ENCODE measurements at regions not wholly inside any gene's neighbourhood (a gene's known extent, or its start where the extent isn't known, plus 50 kb on each side); places are given as distances from the start of the nearest gene placed in this dataset.

- TF ChIP-seq, protein P1, sequence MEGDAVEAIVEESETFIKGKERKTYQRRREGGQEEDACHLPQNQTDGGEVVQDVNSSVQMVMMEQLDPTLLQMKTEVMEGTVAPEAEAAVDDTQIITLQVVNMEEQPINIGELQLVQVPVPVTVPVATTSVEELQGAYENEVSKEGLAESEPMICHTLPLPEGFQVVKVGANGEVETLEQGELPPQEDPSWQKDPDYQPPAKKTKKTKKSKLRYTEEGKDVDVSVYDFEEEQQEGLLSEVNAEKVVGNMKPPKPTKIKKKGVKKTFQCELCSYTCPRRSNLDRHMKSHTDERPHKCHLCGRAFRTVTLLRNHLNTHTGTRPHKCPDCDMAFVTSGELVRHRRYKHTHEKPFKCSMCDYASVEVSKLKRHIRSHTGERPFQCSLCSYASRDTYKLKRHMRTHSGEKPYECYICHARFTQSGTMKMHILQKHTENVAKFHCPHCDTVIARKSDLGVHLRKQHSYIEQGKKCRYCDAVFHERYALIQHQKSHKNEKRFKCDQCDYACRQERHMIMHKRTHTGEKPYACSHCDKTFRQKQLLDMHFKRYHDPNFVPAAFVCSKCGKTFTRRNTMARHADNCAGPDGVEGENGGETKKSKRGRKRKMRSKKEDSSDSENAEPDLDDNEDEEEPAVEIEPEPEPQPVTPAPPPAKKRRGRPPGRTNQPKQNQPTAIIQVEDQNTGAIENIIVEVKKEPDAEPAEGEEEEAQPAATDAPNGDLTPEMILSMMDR (IDR thresholded peaks at IDR 0.05) = no peak
- intact Hi-C loops (cut with DNase I, micrococcal nuclease) = no loop called here
- DNase-seq = no peak
- Histone ChIP-seq H3K4me3 (no peak overlapping the region), H3K4me1 (ENCODE audit: low read depth) (no peaks in the 10 kb centered on the region), H3K36me3 (ENCODE audit: low read depth) (no peaks in the 10 kb centered on the region), H3K9me3 (peaks cover 34% of the 10 kb centered on the region)
- no peak for ATAC-seq
These were observed 2028.7 kb downstream of the NCAM2 start for GRCh38 chr21:23026878-23027277.

GRCh38 chr21:23039846-23040245, 2041.6 kb downstream of the NCAM2 start:
- intact Hi-C loops (cut with DNase I, micrococcal nuclease) = no loop called here
- no peak for DNase-seq
- Histone ChIP-seq H3K9me3 (peaks cover 40% of the 10 kb centered on the region), H3K36me3 (ENCODE audit: low read depth) (no peaks in the 10 kb centered on the region), H3K4me1 (ENCODE audit: low read depth) (no peaks in the 10 kb centered on the region), H3K4me3 (no peak overlapping the region)
- ATAC-seq = no peak
- TF ChIP-seq, protein P1 (IDR thresholded peaks at IDR 0.05) = no peak

GRCh38 chr21:23045955-23046354, 2047.7 kb downstream of the NCAM2 start:
- DNase-seq (no peak), ATAC-seq (no peak)
- Histone ChIP-seq H3K4me1 (ENCODE audit: low read depth) (no peaks in the 10 kb centered on the region), H3K4me3 (no peak overlapping the region), H3K9me3 (peaks cover 50% of the 10 kb centered on the region), H3K36me3 (ENCODE audit: low read depth) (no peaks in the 10 kb centered on the region)
- intact Hi-C loops (cut with DNase I, micrococcal nuclease) = no loop called here
- TF ChIP-seq, protein P1 (IDR thresholded peaks at IDR 0.05) = no peak

DNA sequence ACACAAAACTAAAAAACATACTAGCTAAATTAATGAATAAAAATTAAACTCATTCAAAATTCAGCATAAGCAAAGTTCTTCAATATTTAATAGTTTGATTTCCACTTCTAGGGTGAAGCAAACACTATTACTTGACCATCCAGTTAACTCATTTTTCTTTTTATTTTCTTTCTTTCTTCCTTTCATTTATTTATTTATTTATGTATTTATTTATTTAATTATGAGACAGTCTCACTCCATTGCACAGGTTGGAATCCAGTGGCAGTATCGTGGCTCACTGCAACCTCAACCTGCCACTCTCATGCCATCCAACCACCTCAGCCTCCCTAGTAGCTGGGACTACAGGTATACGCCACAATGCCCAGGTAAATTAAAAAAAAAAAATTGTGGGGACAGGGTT, 2069.5 kb downstream of the NCAM2 start:
- TF ChIP-seq, protein P1 (IDR thresholded peaks at IDR 0.05) = no peak
- intact Hi-C loops (cut with DNase I, micrococcal nuclease) = no loop called here
- H3K4me3 ChIP-seq = no peak overlapping the region
- no peaks in the 10 kb centered on the region for H3K4me1 ChIP-seq (ENCODE audit: low read depth)
- DNase-seq = no peak
- no peak for ATAC-seq
- H3K36me3 ChIP-seq (ENCODE audit: low read depth) = no peaks in the 10 kb centered on the region
- H3K9me3 ChIP-seq = peaks cover 52% of the 10 kb centered on the region

- no peak for ATAC-seq
- TF ChIP-seq, protein P1 (IDR thresholded peaks at IDR 0.05) = no peak
- no peaks in the 10 kb centered on the region for H3K36me3 ChIP-seq (ENCODE audit: low read depth)
- intact Hi-C loops (cut with DNase I, micrococcal nuclease) = no loop called here
- H3K4me1 ChIP-seq (ENCODE audit: low read depth) = no peaks in the 10 kb centered on the region
- H3K4me3 ChIP-seq = no peak overlapping the region
- DNase-seq = no peak
- H3K9me3 ChIP-seq = peaks cover 71% of the 10 kb centered on the region
These were observed 2085.0 kb downstream of the NCAM2 start for GRCh38 chr21:23083242-23083641.

DNA sequence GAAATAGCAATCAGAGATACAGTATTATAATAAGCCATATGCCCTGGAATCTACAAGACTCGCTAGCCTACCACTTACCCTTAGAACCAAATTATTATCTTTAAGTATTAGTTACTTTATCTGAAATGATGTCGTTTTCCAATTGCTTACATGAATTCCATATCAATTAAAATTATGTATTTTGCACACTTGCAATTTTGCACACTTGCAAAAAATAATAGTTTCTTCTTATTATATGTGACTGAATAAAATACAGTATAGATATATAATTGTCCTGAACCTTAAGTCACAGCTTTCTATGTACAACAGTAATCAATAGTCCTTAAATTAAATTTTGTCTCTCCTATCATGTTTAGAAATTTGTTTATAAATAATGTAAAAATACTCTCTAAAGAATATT, 2095.1 kb downstream of the NCAM2 start:
- H3K4me3 ChIP-seq = no peak overlapping the region
- H3K4me1 ChIP-seq (ENCODE audit: low read depth) = no peaks in the 10 kb centered on the region
- intact Hi-C loops (cut with DNase I, micrococcal nuclease) = no loop called here
- peaks cover 77% of the 10 kb centered on the region for H3K9me3 ChIP-seq
- no peaks in the 10 kb centered on the region for H3K36me3 ChIP-seq (ENCODE audit: low read depth)
- ATAC-seq (no peak), DNase-seq (no peak)
- TF ChIP-seq, protein P1 (IDR thresholded peaks at IDR 0.05) = no peak

Measured in mucosa of descending colon (tissue), 3 donors.